ENCODE measurements at regions not wholly inside any gene's neighbourhood (a gene's known extent, or its start where the extent isn't known, plus 50 kb on each side); places are given as distances from the start of the nearest gene placed in this dataset.
"Not testable (repeated sequence)": the region's sequence is repeated elsewhere in the genome, so short reads cannot be mapped to it uniquely, and the experiment has no call there.

GRCh38 chr20:53721445-53721963, 127.9 kb upstream of the ZNF217 start:
- not testable (repeated sequence) for DNase-seq (ENCODE audit: low spot score)

- not testable (repeated sequence) for DNase-seq (ENCODE audit: low spot score)
Observed at GRCh38 chr20:53719171-53719803, 125.6 kb upstream of the ZNF217 start.

GRCh38 chr20:53718142-53719021, 124.7 kb upstream of the ZNF217 start:
- no peak for DNase-seq (ENCODE audit: low spot score)

- no peak for DNase-seq (ENCODE audit: low spot score)
Observed at GRCh38 chr20:53716395-53716794, 122.8 kb upstream of the ZNF217 start.

GRCh38 chr20:53714524-53714923, 120.9 kb upstream of the ZNF217 start:
- DNase-seq (ENCODE audit: low spot score), result no peak

- DNase-seq (ENCODE audit: low spot score), result no peak
Observed at GRCh38 chr20:53713328-53714056, 119.9 kb upstream of the ZNF217 start.

GRCh38 chr20:53712212-53712977, 118.8 kb upstream of the ZNF217 start:
- no peak for DNase-seq (ENCODE audit: low spot score)

GRCh38 chr20:53711333-53712211, 117.9 kb upstream of the ZNF217 start:
- DNase-seq (ENCODE audit: low spot score), result no peak

- DNase-seq (ENCODE audit: low spot score), result no peak
Observed at GRCh38 chr20:53708129-53708968, 114.7 kb upstream of the ZNF217 start.

GRCh38 chr20:53707371-53708055, 113.9 kb upstream of the ZNF217 start:
- no peak for DNase-seq (ENCODE audit: low spot score)

GRCh38 chr20:53706466-53707370, 113.1 kb upstream of the ZNF217 start:
- peak; percentile 33 for DNase-seq (ENCODE audit: low spot score)

- DNase-seq (ENCODE audit: low spot score), result no peak
Observed at GRCh38 chr20:53706008-53706465, 112.4 kb upstream of the ZNF217 start.

GRCh38 chr20:53702617-53703016, 109.0 kb upstream of the ZNF217 start:
- DNase-seq (ENCODE audit: low spot score), result no peak

- DNase-seq (ENCODE audit: low spot score), result no peak
Observed at GRCh38 chr20:53699906-53700305, 106.3 kb upstream of the ZNF217 start.

GRCh38 chr20:53699085-53699674, 105.5 kb upstream of the ZNF217 start:
- no peak for DNase-seq (ENCODE audit: low spot score)

- no peak for DNase-seq (ENCODE audit: low spot score)
Observed at GRCh38 chr20:53698371-53698978, 104.8 kb upstream of the ZNF217 start.

Data from germinal center (tissue), 1 donor.